GM18507 (cell line): ENCODE measurements at regions not wholly inside any gene's neighbourhood (a gene's known extent, or its start where the extent isn't known, plus 50 kb on each side); places are given as distances from the start of the nearest gene placed in this dataset.

Source experiments
- DNase-seq: peaks from one replicate; pipeline ENCODE4 v3.0.0; 2011; ENCODE audit warnings: low read depth; ENCODE audit not compliant: insufficient read length; ENCODE audit errors: extremely low spot score
- FAIRE-seq: peaks from 2 replicates; lab custom pipeline; 2011; peaks lifted over from hg19 to GRCh38; lab: Jason Lieb, UNC

DNA sequence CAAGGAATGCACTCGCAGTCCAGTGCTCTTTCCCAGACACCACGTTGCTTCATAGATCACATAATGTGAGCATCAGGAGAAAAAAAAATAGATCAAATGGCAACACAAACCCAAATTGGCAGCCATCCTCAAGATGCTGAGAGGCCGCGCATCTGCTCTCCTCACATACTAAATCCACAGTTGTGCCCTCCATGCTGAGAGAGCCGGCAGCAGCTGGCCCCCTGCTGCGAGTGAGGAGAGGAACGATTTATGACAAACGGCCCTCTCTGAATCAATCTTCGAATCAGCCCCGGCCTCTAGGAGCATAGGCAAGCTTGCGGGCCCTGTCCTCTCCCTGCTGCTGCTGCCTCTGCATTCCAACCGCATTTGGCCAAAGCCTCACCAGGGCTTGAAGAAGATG, 159.9 kb upstream of the TENM4 start:
- FAIRE-seq (no peak), DNase-seq (no peak)

- DNase-seq = no peak
- no peak for FAIRE-seq
These were observed 154.0 kb upstream of the TENM4 start for GRCh38 chr11:79594834-79595233.

DNA sequence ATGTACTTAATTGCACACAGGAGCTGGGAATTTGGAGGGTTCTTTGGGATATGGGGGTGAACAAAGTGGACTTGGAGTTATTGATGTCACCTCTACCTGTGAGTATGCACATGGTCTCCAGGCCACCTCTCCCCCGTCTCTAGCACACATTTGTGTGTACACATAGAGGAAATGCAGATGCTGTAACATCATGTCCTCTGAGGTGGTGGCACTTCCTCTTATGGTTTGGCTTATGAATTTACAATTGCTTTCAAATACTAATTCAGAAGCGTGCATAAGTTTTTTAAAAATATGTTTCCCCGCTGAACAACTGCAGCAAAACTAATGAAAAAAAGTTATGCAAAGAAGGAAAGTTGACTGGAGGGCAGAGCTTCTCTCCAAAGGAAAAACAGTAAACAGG, 152.0 kb upstream of the TENM4 start:
- FAIRE-seq (no peak), DNase-seq (no peak)

- no peak for FAIRE-seq
- DNase-seq = no peak
These were observed 151.6 kb upstream of the TENM4 start for GRCh38 chr11:79592406-79592805.

DNA sequence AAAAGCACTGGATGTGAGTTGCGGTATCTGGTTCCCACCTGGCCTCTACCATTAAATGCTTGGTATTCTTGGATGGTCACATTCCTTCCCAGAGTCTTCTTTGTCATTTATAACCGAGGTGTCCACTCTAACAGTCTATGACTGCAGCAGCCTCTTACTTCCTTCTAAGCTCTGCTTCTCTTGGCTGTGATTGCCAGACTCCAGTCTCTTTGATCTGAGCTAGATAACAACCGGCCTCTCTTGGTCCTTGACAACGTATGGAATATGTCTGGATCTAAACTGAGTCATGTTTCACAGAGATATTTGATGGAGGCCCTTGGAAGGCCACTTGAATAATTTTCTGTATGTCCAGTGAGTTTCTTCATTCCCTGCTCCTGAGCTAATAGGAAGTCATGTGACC, 141.6 kb upstream of the TENM4 start:
- FAIRE-seq (no peak), DNase-seq (no peak)

GRCh38 chr11:79579063-79579462, 138.2 kb upstream of the TENM4 start:
- no peak for DNase-seq
- no peak for FAIRE-seq

- no peak for FAIRE-seq
- no peak for DNase-seq
These were observed 137.3 kb upstream of the TENM4 start for GRCh38 chr11:79578116-79578515.

GRCh38 chr11:79575701-79576100, 134.9 kb upstream of the TENM4 start:
- DNase-seq (no peak), FAIRE-seq (no peak)

DNA sequence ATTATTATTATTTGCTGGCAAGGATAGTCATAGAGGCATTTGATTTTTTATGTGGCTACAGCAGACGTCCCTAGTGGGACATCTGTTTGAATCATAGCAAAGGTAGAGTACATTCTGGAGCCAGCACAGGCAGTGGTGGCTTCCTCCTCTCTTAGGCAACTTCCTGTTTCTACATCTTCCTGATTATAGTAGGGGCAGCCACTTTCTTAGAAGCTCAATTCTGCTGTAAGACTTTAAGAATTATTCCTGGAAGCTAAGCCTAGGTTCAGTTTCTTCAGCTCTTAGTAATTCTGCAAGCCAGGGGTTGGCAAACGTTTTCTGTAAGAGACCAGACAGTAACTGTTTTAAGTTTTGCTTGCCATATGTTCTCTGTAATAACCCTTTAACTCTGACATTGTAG, 129.3 kb upstream of the TENM4 start:
- DNase-seq (no peak), FAIRE-seq (no peak)

DNA sequence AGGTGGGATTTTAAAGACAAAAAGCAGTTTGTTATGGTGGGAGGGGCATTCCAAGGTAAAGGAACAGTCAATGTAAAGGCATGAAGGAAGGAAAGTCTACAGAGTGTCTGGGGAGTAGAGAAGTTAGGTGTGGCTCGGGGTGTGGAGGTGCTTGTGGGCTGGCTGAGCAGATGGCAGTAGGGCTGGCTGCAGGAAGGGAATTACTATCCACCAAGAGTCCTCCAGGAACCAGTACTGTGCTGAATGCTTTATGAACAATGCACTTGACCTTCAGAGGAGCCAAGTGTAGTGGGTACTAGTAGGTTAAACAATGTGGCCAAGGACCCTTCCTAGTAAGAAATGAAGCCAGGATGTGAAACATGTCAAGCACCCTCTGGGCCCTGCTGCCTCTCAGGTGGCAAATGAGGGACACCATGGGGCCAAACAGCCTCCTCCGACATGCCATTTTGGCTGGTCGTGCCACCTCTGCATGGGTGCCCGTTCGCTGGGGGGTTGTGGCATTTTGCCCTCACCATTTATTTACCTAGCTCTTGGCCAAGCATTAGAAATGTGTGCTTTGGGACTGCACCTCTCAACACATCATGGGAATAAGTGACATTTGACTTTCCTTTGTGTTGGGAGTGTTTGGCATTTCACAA, 123.6 kb upstream of the TENM4 start:
- DNase-seq = no peak

GRCh38 chr11:79561496-79561895, 120.7 kb upstream of the TENM4 start:
- FAIRE-seq (no peak), DNase-seq (no peak)

More for the DNA sequence above, 123.6 kb upstream of the TENM4 start:
- FAIRE-seq = no peak

- FAIRE-seq (no peak), DNase-seq (no peak)
These were observed 110.0 kb upstream of the TENM4 start for GRCh38 chr11:79550809-79551208.

DNA sequence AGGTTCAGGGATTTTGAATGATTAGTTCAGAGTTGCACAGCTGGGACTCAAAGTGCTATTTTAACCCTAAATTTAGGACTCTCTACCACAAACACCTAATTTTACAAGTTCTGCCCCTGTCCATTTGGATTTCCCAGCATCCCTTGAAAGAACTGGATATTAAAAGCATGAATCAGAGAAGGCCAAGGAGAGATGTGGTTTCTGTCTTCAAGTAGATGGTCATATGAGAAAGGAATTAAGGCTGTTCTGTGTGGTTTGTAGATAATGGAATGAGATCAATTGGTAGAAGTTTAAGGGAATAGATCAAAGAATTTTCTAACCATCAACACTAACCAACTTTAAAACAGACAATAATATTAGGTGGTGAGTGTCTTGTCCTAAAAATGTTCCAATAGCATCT, 106.4 kb upstream of the TENM4 start:
- no peak for DNase-seq
- FAIRE-seq = no peak

GRCh38 chr11:79546351-79546750, 105.5 kb upstream of the TENM4 start:
- no peak for DNase-seq
- FAIRE-seq = no peak

GRCh38 chr11:79544361-79544760, 103.5 kb upstream of the TENM4 start:
- DNase-seq = no peak
- no peak for FAIRE-seq

- FAIRE-seq (no peak), DNase-seq (no peak)
These were observed 102.3 kb upstream of the TENM4 start for GRCh38 chr11:79543101-79543500.

DNA sequence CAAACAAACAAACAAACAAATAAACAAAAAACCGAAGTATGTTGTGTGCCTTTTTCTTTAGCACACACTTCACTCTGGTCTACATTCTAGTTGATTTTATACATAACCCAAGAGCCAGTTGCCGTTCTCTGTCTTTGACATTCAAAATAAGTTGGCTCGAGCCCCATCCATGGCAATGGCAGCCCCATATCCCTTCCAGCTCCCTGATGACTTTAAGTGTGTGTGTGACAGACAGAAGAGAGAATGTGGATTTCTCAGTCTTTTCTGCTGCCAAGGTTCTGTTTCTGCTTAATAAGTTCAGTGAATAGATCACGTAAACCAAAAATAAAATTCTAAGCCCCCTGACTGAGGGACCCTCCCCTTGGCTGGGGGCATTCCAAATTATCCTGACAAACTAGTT, 100.6 kb upstream of the TENM4 start:
- DNase-seq (no peak), FAIRE-seq (no peak)

DNA sequence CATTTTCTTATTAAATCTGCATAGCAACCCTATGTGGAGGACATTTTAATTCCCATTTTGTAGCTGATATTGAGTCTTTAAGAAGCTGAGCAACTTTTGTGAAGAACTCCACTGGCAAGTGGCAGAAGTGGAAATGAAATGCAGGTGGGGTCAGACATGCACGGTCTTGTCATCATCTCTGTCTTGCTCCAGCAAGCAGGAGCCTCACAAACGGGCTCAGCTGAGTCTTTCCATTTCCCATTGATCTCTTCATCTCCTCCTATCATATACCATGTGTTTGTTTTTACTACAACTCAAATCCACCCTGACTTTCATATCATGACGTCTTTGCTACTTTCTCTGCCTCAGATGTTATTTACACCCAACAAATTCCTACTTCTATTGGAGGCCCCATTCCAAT, 97.9 kb upstream of the TENM4 start:
- FAIRE-seq (no peak), DNase-seq (no peak)

DNA sequence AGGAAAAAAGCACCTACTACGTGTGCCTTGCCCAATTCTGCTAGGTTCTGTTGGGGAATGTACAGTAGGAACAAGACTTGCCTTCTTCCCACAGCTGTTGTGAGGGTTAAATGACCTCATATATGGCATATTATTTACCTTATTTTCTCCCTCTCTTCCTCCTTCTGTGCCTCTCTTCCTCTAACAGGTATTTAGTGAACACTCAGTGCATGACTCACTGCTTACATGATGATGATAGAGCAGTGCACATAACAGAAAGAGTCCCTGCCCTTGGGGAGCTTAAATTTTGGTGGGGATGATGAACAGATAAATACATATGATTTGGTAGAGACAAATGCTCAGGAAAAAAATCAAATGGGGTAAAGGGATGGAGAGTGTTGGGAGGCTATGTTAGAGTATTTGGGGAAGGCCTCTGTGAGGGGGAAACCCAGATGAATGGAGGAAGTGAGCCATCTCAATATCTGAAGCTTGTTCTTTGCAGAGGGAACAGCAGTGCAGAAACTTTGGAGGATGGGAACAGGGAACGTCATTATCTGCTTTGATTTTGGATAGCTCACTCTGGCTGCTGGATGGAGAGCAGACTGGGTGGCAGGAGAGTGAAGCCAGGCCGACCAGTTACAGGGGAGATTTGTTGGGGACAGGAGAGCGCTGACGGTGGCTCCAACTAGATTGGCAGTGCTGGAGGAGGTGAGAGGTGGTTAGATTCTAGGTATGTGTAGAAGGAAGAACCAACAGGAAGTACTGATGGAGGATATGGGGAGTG, 95.5 kb upstream of the TENM4 start:
- no peak for FAIRE-seq

GRCh38 chr11:79535606-79536005, 94.8 kb upstream of the TENM4 start:
- FAIRE-seq (no peak), DNase-seq (no peak)

More for the DNA sequence above, 95.5 kb upstream of the TENM4 start:
- no peak for DNase-seq

DNA sequence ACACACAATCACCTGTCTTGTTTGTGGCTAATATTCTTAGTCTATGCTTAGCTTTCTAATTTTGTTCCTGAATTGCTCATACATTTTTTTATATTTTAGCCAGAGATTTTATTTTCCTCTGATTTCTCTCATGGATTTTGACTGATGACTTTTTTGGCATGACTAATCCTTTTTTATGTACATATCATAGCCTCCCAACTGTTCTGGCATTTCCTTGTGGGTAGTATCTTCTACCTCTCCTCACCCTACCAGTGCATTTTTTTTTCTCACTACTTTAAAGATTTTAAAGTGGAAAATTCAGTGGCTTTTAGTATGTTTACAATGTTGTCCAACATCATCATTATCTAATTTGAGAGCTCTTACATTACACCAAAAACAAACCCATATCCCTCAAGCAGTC, 84.4 kb upstream of the TENM4 start:
- no peak for DNase-seq
- FAIRE-seq = no peak
